Kidney glomerular epithelial cell (primary cell): ENCODE measurements at regions not wholly inside any gene's neighbourhood (a gene's known extent, or its start where the extent isn't known, plus 50 kb on each side); places are given as distances from the start of the nearest gene placed in this dataset.
A peak's percentile ranks its signal among the peaks of the same experiment; 100 is the strongest.

Experiments
- DNase-seq: peaks from one replicate; lab custom pipeline; 2025; lab: John Stamatoyannopoulos, UW

DNA sequence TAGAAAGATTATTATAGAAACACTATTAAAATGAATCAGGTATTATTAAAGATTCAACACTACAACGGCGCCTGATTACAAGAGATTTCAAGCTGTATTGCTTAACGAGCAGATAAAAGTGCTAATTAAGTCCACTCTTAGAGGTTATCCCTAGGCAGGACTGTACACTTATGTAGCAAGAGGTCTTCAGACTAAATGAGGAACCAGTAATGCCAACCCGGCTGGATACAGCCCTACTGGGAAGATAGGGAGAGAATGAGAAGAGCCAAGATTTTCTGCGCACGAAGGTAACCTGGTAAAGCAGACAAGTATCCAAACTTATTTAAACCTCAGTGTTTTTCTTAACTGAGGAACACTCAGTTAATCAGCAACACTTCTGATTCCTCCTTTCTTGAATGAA, 115.7 kb upstream of the HIVEP3 start:
- DNase-seq = no peak

- DNase-seq = no peak
These were observed 114.9 kb upstream of the HIVEP3 start for GRCh38 chr1:42033629-42034028.

DNA sequence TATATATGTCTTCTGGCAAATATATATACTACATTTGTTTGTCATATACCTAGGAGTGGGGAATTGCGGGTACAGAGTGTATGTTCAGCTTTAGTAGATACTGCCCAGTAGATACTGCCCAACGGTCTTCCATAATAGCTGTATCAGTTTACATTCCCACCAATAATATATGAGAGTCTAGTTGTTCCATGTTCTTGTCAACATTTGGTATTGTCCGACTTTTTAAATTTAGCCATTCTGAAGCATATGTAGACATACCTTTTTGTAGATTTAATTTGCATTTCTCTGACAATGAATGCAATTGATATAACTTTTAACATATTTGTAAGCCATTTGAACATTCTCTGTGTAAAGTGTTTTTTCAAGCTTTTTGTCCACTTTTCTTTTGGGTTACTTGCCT, 99.0 kb upstream of the HIVEP3 start:
- no peak for DNase-seq

DNA sequence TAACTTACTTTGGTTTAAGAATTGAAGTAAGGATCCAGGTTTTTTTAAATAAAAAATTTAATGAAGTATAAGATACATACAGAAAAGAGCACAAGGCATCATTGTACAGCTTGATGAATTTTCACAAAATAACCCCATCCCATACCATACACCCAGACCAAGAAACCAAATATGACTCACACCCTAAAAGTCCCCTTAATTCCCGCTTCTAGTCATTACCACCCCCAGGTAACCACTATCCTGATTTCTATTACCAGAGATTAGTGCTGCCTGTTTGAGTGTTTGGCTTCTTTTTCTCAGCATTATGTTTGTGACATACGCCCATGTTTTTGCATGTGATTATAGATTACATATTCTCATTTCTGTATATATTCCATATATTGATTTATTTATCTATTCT, 98.5 kb upstream of the HIVEP3 start:
- no peak for DNase-seq

- DNase-seq = no peak
These were observed 96.1 kb upstream of the HIVEP3 start for GRCh38 chr1:42014823-42015222.

DNA sequence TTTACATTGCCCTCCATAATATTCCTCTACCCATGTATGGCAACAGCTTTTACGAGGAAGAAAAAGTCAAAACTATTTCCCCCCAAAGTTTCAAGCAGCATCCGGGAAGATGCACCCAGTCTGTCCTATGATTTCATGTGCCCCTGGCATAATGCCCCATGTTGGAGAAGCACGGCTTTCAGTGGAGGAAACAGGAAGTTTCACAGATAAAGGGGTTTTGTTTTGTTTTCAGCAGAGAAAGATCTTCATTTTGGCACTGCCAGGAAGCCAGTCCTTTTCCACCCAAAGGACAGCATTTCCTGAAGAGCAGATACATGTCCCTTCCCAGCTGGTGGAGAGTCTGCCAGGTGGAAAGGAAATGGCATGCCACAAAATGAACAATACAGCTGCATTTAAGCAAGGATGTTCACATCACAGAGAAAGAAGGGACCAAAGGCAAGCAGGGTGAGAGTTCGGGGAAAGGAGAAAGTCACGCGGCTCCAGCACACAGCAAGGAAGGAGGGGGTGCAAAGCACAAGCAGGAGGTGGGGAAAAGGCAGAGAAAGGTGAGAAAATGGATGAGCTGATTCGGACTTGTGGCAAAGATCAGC, 95.3 kb upstream of the HIVEP3 start:
- DNase-seq = no peak

DNA sequence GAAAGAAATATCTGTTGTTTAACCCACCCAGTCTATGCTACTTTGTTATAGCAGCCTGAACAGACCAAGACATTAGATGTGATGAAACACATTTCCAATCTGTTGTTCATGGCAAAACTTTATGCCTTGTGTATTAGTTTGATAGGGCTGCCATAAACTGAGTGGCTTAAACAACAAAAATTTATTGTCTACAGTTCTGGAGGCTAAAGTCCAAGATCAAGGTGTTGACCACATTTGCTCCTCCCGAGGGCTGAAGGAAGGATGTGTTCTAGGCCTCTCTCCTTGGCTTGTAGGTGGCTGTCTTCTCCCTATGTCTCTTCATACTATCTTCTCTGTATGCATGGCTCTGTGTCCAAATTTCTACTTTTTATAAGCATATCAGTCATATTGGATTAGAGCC, 94.1 kb upstream of the HIVEP3 start:
- DNase-seq = no peak

GRCh38 chr1:42010381-42010780, 91.7 kb upstream of the HIVEP3 start:
- no peak for DNase-seq

GRCh38 chr1:42008264-42008663, 89.5 kb upstream of the HIVEP3 start:
- no peak for DNase-seq

DNA sequence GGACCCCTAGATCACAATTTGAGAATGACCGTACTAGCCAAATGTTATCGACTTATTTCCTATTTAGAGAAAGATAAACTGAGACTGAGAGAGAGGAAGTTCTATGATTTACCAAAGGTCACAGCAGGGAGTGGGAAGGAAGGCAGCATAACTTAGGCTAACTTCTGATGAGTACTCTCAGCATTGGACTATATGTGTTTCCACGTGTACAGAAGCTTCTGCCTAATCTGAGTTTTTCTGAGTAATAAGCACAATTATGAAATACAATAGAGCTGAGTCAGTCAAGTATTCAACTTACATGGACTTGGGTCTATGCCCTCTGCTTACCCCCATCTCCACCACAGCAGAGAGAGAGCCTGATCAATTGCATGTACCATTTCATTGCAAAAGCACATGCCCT, 88.1 kb upstream of the HIVEP3 start:
- no peak for DNase-seq

DNA sequence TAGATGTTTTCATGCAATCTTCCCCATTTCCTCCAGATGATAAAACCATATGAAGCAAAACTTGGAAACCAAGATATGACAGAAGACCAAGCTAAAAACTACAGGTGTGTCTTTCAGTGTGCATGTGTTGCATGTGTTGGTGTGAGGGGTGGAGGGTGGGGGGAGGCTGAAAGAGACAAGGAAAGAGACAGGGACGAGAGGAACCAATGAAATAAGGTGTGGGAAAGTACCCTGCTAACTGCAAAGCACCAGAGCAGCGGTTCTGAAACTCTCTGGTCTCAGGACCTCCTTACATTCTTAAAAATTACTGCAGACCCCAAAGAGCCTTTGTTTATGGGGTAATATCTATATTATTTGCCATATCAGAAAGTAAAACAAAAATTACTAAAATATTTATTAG, 87.4 kb upstream of the HIVEP3 start:
- no peak for DNase-seq

DNA sequence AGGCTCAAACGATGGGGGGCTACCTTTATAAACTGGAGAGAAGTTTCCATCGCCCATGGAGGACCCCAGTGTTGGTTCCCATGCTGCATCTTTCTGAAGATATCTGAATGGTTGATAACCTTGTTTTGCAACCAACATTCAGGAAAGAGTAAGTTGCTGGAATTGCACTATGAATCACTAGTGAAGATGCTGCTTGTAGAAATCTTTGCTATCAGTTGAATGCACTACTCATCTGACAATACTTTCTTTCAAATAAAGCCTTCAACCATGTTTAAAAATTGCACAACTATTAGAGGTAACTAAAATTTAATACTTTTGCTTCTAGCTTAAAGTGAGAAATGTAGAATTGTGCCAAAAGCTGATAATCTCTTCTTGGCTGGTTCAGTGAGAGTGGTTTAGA, 86.8 kb upstream of the HIVEP3 start:
- no peak for DNase-seq

GRCh38 chr1:42004860-42005259, 86.1 kb upstream of the HIVEP3 start:
- DNase-seq = no peak

DNA sequence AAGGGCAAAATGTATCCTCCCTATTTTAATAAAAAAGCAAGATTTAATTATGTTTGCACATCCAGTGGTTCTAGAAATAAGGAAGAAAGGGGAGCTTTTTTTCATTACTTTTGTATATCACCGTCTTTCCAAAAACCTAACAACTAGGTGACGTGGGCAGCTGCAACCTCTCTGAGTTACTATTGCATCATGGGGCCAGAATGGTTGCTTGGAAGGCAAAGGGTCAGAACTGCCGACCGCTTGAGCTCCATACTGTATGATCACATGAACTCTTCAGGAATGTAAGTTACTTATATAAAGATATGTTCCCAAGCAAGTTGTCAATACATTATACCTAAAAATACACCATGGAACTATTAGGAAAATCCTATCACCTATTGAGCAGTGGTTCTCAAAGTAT, 85.6 kb upstream of the HIVEP3 start:
- DNase-seq = no peak

DNA sequence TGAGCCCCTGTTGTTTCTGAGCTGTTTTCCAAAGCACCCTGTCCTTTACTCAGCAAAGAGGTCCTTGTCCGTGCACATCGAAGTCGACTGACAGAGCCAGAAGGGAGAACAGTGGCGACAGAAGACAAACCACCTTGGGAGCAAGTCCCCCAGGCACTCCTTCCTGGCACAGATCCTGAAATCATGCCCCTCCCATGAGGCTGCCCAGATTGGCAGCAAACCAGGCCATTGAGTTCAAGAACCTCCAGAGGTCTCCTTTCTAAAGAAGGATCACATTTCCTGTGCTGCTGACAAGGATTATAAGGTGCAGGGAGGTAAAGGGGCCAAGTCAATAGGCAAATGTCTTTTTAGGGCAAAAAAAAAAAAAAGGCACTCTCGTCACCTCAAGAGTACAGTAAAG, 84.7 kb upstream of the HIVEP3 start:
- DNase-seq = no peak

GRCh38 chr1:42002220-42002619, 83.5 kb upstream of the HIVEP3 start:
- DNase-seq = no peak

- no peak for DNase-seq
These were observed 82.0 kb upstream of the HIVEP3 start for GRCh38 chr1:42000766-42001165.

GRCh38 chr1:41999884-42000283, 81.2 kb upstream of the HIVEP3 start:
- DNase-seq = no peak

- DNase-seq = no peak
These were observed 79.5 kb upstream of the HIVEP3 start for GRCh38 chr1:41998250-41998649.

DNA sequence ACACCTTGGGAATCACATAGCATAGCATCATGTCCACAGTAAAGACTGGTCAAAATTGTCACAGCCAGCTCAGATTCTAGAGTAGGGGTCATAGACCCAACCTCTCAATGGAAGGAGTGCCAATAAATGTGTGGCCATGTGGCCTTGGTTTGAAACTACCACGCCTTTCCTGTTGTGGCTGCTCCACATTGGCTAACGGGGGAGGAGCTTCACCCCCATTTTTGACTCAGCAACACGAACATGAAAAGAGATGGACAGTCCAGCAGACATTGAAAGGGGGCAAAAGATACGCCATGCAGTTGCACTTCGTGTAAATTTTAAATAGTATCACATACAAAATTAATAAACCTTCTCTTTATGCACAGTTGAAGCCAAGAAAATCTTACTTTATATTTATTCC, 78.4 kb upstream of the HIVEP3 start:
- no peak for DNase-seq

DNA sequence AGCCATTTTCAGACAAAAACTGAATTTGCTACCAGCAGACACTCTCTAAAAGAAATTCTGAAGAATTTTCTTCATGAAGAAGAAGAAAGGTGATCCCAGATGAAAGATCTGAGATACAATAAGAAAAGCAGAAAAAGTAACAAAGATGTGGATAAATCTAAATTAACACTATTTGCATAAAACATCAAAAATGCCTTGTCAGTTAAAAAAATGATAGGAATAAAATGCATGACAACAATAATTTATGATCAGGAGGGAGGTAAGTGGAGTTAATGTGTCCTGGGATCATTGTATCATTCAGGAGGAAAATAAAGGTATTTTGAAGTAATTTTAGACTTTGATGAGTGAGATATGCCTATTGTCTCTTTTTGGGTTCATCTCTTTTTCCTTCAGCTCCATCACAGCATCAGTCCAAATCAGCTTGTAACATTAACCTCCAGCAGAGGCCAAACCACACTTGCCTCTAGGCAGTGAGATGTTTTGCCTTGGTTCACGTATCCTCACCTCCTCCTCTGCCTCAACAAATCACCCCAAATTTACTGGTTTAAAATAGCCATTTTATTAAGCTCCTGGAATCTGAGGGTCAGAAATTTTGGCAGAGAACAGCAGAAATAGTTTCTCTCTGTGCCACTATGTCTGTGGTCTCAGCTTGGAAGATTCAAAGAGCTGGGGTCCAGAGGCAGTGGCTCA, 76.9 kb upstream of the HIVEP3 start:
- DNase-seq = no peak

DNA sequence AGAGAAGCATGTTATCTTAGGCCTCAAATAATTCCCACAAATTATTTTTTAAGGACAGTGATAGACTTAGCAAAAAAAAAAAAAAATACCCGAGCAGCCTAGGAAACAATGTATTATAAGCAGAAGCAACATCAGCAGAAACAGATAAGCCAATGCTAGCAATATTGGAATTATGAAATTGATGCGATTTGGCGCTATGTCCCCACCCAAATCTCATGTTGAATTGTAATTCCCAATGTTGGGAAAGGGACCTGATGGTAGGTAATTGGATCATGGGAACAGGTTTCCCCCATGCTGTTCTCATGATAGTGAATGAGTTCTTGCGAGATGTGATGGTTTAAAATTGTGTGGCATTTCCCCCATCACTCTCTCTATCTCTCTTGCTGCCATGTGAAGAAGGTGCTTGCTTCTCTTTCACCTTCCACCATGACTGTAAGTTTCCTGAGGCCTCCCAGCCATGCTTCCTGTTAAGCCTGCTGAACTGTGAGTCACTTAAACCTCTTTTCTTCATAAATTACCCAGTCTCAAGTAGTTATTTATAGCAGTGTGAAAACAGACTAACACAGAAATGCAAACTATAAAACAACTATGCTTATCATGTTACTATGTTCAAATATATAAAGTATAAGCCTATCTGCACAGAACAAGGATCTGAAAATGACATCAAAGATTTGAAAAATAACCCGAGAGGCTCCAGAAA, 75.6 kb upstream of the HIVEP3 start:
- DNase-seq = no peak

GRCh38 chr1:41983451-41983850, 64.7 kb upstream of the HIVEP3 start:
- DNase-seq = peak; percentile 3

DNA sequence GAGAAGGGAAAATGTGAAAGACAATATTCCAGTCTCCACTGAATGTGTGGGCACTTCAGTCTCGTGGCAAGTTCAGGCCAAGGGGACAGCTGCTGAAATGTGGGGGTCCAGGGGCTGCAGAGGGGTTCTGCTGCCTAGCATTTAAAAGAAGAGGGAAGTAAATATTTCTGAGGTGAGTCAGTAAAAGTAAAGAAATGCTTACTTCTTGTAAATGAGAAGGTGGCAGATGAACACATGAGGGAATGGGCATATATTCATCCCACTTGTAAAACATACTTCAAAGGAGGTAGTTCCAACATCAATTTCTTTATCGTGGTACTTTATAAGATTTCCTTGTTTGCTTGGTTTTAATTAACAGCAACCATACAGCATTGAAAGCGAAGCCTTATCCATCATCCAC, 63.1 kb upstream of the HIVEP3 start:
- DNase-seq = no peak
